OCI-LY1 (cell line): ENCODE measurements at regions not wholly inside any gene's neighbourhood (a gene's known extent, or its start where the extent isn't known, plus 50 kb on each side); places are given as distances from the start of the nearest gene placed in this dataset.

Experiments
- H2AFZ ChIP-seq: fragments of 200-600 bp; sonication (generic), shearing (Covaris generic); 2 replicates; pipeline ENCODE4 v1.6.0; 2014; ENCODE audit warnings: antibody characterized with exemption, mild to moderate bottlenecking, low read length
- H3F3A ChIP-seq: fragments of 200-600 bp; sonication (generic), shearing (Covaris generic); 2 replicates; pipeline ENCODE4 v1.6.0; 2014; ENCODE audit warnings: mild to moderate bottlenecking, antibody characterized with exemption, low read length, moderate library complexity; ENCODE audit not compliant: insufficient read depth
- H3K27ac ChIP-seq: fragments of 200-600 bp; sonication (generic); 2 replicates; pipeline ENCODE4 v1.5.1; 2014; ENCODE audit warnings: low read length, mixed run types, mild to moderate bottlenecking, low read depth; ENCODE audit not compliant: poor library complexity, severe bottlenecking
- H3K27me3 ChIP-seq: fragments of 200-600 bp; sonication (generic); 2 replicates; pipeline ENCODE4 v1.6.0; 2014; ENCODE audit warnings: antibody characterized with exemption, mild to moderate bottlenecking, low read length, moderate library complexity; ENCODE audit not compliant: insufficient read depth
- H3K36me3 ChIP-seq: fragments of 200-600 bp; sonication (generic); 2 replicates; pipeline ENCODE4 v1.6.1; 2014; ENCODE audit warnings: mild to moderate bottlenecking, antibody characterized with exemption, low read length, moderate library complexity, mixed read lengths; ENCODE audit not compliant: insufficient read depth
- H3K4me1 ChIP-seq: fragments of 200-600 bp; sonication (generic); 2 replicates; pipeline ENCODE4 v1.5.1; 2014; ENCODE audit warnings: mild to moderate bottlenecking, low read length, moderate library complexity; ENCODE audit not compliant: insufficient read depth, severe bottlenecking
- H3K4me2 ChIP-seq: fragments of 200-600 bp; sonication (generic), shearing (Covaris generic); 2 replicates; pipeline ENCODE4 v1.6.1; 2014; ENCODE audit warnings: low read length
- H3K4me3 ChIP-seq: fragments of 200-600 bp; sonication (generic); 2 replicates; pipeline ENCODE4 v1.5.1; 2014; ENCODE audit warnings: low read length, low read depth, mild to moderate bottlenecking, mixed read lengths; ENCODE audit not compliant: poor library complexity, severe bottlenecking
- H3K79me2 ChIP-seq: fragments of 200-600 bp; shearing (Covaris generic); 2 replicates; pipeline ENCODE4 v1.6.1; 2016; ENCODE audit warnings: mixed run types, low read length, mixed read lengths; ENCODE audit not compliant: insufficient read depth
- H3K9ac ChIP-seq: fragments of 200-600 bp; sonication (generic), shearing (Covaris generic); 2 replicates; pipeline ENCODE4 v1.6.1; 2014; ENCODE audit warnings: mild to moderate bottlenecking, low read length, mixed read lengths
- H3K9me2 ChIP-seq: fragments of 200-600 bp; sonication (generic), shearing (Covaris generic); 2 replicates; pipeline ENCODE4 v1.6.1; 2014; ENCODE audit warnings: low read depth, mild to moderate bottlenecking, low read length, mixed read lengths
- H3K9me3 ChIP-seq: fragments of 200-600 bp; shearing (Covaris generic); 2 replicates; pipeline ENCODE4 v1.6.1; 2014; ENCODE audit warnings: low read length, mixed read lengths
- H4K20me1 ChIP-seq: fragments of 200-600 bp; sonication (generic), shearing (Covaris generic); 2 replicates; pipeline ENCODE4 v1.6.0; 2016; ENCODE audit warnings: mild to moderate bottlenecking, low read length; ENCODE audit not compliant: insufficient read depth
- EZH2 ChIP-seq: fragments of 200-600 bp; sonication (generic), shearing (Covaris generic); IDR thresholded peaks from 2 replicates; pipeline ENCODE4 v1.8.0; 2017; ENCODE audit warnings: borderline replicate concordance, mixed run types, mild to moderate bottlenecking, antibody characterized with exemption, low read length, moderate library complexity, mixed read lengths
- TF ChIP-seq, protein P1 (sequence below): fragments of 200-600 bp; sonication (generic), shearing (Covaris generic); IDR thresholded peaks from 2 replicates; pipeline ENCODE4 v1.5.1; 2017; ENCODE audit warnings: mild to moderate bottlenecking, antibody characterized with exemption, low read length, moderate library complexity, mixed read lengths

DNA sequence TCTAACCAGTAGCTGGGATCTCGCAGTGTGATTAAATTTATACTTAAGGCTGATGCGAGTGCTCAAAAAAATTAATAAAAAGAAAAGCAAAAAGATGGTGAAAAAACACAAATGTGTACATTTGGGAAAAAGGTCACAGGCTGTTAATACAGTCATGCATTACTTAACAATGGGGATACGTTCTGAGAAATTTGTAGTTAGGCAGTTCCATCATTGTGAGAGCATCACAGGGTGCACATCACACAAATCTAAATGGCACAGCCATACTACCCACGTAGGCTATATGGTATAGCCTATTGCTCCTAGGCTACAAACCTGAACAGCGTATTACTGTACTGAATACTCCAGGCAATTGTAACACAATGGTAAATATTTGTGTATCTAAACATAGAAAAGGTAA is 142.4 kb upstream of the MYOCD start:
- Histone ChIP-seq H4K20me1 (no peaks in the 10 kb centered on the region), H3K27ac (no peak overlapping the region), H3K9ac (no peak overlapping the region), H3K4me1 (no peaks in the 10 kb centered on the region), H3K4me2 (no peak overlapping the region), H3F3A (no peaks in the 10 kb centered on the region), H3K36me3 (no peaks in the 10 kb centered on the region), H3K79me2 (no peaks in the 10 kb centered on the region), H3K9me3 (no peaks in the 10 kb centered on the region), H3K9me2 (no peaks in the 10 kb centered on the region), H2AFZ (no peak overlapping the region), H3K27me3 (no peaks in the 10 kb centered on the region), H3K4me3 (no peak overlapping the region)
- TF ChIP-seq EZH2: no peak
- TF ChIP-seq, protein P1, sequence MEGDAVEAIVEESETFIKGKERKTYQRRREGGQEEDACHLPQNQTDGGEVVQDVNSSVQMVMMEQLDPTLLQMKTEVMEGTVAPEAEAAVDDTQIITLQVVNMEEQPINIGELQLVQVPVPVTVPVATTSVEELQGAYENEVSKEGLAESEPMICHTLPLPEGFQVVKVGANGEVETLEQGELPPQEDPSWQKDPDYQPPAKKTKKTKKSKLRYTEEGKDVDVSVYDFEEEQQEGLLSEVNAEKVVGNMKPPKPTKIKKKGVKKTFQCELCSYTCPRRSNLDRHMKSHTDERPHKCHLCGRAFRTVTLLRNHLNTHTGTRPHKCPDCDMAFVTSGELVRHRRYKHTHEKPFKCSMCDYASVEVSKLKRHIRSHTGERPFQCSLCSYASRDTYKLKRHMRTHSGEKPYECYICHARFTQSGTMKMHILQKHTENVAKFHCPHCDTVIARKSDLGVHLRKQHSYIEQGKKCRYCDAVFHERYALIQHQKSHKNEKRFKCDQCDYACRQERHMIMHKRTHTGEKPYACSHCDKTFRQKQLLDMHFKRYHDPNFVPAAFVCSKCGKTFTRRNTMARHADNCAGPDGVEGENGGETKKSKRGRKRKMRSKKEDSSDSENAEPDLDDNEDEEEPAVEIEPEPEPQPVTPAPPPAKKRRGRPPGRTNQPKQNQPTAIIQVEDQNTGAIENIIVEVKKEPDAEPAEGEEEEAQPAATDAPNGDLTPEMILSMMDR: no peak

DNA sequence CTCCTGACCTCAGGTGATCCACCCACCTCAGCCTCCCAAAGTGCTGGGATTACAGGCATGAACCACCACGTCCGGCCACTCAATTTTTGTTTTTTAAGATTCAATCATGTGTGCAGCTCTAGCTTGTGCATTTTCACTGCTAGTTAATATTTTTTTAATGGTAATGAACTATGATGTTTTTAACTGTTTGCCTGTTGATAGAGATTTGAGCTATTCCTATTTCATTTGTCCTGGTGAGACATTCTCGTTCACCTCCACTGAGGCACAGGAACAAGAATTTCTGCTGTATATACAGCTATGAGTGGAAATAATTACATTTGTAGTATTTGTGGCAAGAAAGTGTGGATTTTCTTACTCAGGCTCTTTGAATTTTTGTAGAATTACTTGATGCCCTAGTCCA is 137.7 kb upstream of the MYOCD start:
- TF ChIP-seq, protein P1: no peak
- no peak for TF ChIP-seq EZH2
- Histone ChIP-seq H3K79me2 (no peaks in the 10 kb centered on the region), H2AFZ (no peak overlapping the region)

GRCh38 chr17:12530161-12530560 is 135.5 kb upstream of the MYOCD start:
- no peak overlapping the region for H3K4me2 ChIP-seq
- no peak overlapping the region for H3K4me3 ChIP-seq
- H3K4me1 ChIP-seq: no peaks in the 10 kb centered on the region
- H2AFZ ChIP-seq: no peak overlapping the region
- H3K9me3 ChIP-seq: no peaks in the 10 kb centered on the region
- no peaks in the 10 kb centered on the region for H3K27me3 ChIP-seq
- no peaks in the 10 kb centered on the region for H3K9me2 ChIP-seq
- H3F3A ChIP-seq: no peaks in the 10 kb centered on the region
- H3K9ac ChIP-seq: no peak overlapping the region
- H3K27ac ChIP-seq: no peak overlapping the region
- H3K36me3 ChIP-seq: no peaks in the 10 kb centered on the region
- no peaks in the 10 kb centered on the region for H4K20me1 ChIP-seq
- TF ChIP-seq EZH2: no peak
- TF ChIP-seq, protein P1: no peak
- H3K79me2 ChIP-seq: no peaks in the 10 kb centered on the region

More for the DNA sequence above, 137.7 kb upstream of the MYOCD start:
- no peaks in the 10 kb centered on the region for H3K9me3 ChIP-seq
- H3K9ac ChIP-seq: no peak overlapping the region
- H3K9me2 ChIP-seq: no peaks in the 10 kb centered on the region
- H3K27ac ChIP-seq: no peak overlapping the region
- H3K4me1 ChIP-seq: no peaks in the 10 kb centered on the region
- H3F3A ChIP-seq: no peaks in the 10 kb centered on the region
- no peak overlapping the region for H3K4me3 ChIP-seq
- no peak overlapping the region for H3K4me2 ChIP-seq
- H3K36me3 ChIP-seq: no peaks in the 10 kb centered on the region
- H3K27me3 ChIP-seq: no peaks in the 10 kb centered on the region
- H4K20me1 ChIP-seq: no peaks in the 10 kb centered on the region
